Astrocyte (in vitro differentiated cells and primary cell): ENCODE measurements at regions not wholly inside any gene's neighbourhood (a gene's known extent, or its start where the extent isn't known, plus 50 kb on each side); places are given as distances from the start of the nearest gene placed in this dataset.
"Not testable (repeated sequence)": the region's sequence is repeated elsewhere in the genome, so short reads cannot be mapped to it uniquely, and the experiment has no call there.

Source experiments
- EZH2 ChIP-seq: IDR thresholded peaks from 2 replicates; pipeline ENCODE4 v1.6.1; 2012; ENCODE audit warnings: mild to moderate bottlenecking, low read length, inconsistent platforms; ENCODE audit not compliant: insufficient read depth
- TF ChIP-seq, protein P1 (sequence below): IDR thresholded peaks from 2 replicates; pipeline ENCODE4 v1.5.1; 2011; ENCODE audit warnings: low read depth, mild to moderate bottlenecking, inconsistent platforms, low read length, moderate library complexity; ENCODE audit not compliant: insufficient read depth

GRCh38 chr2:59157908-59158307, 916.8 kb upstream of the FANCL start:
- TF ChIP-seq, protein P1, sequence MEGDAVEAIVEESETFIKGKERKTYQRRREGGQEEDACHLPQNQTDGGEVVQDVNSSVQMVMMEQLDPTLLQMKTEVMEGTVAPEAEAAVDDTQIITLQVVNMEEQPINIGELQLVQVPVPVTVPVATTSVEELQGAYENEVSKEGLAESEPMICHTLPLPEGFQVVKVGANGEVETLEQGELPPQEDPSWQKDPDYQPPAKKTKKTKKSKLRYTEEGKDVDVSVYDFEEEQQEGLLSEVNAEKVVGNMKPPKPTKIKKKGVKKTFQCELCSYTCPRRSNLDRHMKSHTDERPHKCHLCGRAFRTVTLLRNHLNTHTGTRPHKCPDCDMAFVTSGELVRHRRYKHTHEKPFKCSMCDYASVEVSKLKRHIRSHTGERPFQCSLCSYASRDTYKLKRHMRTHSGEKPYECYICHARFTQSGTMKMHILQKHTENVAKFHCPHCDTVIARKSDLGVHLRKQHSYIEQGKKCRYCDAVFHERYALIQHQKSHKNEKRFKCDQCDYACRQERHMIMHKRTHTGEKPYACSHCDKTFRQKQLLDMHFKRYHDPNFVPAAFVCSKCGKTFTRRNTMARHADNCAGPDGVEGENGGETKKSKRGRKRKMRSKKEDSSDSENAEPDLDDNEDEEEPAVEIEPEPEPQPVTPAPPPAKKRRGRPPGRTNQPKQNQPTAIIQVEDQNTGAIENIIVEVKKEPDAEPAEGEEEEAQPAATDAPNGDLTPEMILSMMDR: not testable (repeated sequence)
- TF ChIP-seq EZH2: not testable (repeated sequence)
